ENCODE measurements at regions not wholly inside any gene's neighbourhood (a gene's known extent, or its start where the extent isn't known, plus 50 kb on each side); places are given as distances from the start of the nearest gene placed in this dataset.

DNA sequence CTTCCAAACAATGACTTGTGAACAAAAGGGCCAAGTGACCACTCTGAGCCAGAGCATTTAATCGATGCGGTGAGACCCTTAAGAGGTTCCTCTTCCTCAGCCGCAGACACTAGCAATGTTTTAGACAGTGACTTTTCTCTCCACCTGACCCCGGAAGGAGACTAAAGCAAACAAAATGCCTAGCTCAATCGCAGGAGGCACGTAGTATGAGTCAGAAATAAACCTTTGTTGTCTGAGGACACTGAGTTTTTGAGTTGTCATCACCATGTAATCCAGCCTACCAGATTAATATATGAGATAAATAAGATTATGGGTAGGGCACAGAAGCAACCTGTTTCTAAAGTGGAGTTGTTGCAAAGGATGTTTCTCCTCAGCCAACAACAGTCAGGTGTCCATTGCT lies 326.2 kb upstream of the DUSP10 start:
- DNase-seq (ENCODE audit: low spot score) (no peak), ATAC-seq (ENCODE audit: low FRiP score) (no peak)
- TF ChIP-seq, protein P1, sequence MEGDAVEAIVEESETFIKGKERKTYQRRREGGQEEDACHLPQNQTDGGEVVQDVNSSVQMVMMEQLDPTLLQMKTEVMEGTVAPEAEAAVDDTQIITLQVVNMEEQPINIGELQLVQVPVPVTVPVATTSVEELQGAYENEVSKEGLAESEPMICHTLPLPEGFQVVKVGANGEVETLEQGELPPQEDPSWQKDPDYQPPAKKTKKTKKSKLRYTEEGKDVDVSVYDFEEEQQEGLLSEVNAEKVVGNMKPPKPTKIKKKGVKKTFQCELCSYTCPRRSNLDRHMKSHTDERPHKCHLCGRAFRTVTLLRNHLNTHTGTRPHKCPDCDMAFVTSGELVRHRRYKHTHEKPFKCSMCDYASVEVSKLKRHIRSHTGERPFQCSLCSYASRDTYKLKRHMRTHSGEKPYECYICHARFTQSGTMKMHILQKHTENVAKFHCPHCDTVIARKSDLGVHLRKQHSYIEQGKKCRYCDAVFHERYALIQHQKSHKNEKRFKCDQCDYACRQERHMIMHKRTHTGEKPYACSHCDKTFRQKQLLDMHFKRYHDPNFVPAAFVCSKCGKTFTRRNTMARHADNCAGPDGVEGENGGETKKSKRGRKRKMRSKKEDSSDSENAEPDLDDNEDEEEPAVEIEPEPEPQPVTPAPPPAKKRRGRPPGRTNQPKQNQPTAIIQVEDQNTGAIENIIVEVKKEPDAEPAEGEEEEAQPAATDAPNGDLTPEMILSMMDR (IDR thresholded peaks at IDR 0.05) = no peak

DNA sequence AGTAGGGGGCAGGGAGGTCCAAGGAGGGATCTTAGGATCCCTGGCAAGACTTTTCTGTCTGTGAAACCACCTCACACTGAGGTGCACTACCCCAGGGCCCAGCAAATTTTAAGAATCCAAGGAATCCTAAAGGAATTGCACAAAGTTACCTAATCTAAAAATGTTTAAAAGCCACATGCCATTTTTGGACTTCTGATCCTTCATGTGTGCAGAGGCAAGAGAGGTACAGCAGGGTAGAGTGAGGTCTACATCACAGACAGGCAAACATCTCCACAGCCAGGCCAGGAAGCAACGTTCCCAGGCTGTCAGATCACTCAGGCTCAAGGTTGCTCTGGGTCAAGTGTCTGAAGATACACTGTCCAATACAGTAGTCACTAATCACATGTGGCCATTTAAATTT lies 324.6 kb upstream of the DUSP10 start:
- ATAC-seq (ENCODE audit: low FRiP score) = no peak

GRCh38 chr1:222065234-222065633 lies 323.3 kb upstream of the DUSP10 start:
- ATAC-seq (ENCODE audit: low FRiP score) (no peak), DNase-seq (ENCODE audit: low spot score) (no peak)
- TF ChIP-seq, protein P1 (IDR thresholded peaks at IDR 0.05) = no peak

More for the DNA sequence above, 324.6 kb upstream of the DUSP10 start:
- DNase-seq (ENCODE audit: low spot score) = no peak
- TF ChIP-seq, protein P1 (IDR thresholded peaks at IDR 0.05) = no peak

DNA sequence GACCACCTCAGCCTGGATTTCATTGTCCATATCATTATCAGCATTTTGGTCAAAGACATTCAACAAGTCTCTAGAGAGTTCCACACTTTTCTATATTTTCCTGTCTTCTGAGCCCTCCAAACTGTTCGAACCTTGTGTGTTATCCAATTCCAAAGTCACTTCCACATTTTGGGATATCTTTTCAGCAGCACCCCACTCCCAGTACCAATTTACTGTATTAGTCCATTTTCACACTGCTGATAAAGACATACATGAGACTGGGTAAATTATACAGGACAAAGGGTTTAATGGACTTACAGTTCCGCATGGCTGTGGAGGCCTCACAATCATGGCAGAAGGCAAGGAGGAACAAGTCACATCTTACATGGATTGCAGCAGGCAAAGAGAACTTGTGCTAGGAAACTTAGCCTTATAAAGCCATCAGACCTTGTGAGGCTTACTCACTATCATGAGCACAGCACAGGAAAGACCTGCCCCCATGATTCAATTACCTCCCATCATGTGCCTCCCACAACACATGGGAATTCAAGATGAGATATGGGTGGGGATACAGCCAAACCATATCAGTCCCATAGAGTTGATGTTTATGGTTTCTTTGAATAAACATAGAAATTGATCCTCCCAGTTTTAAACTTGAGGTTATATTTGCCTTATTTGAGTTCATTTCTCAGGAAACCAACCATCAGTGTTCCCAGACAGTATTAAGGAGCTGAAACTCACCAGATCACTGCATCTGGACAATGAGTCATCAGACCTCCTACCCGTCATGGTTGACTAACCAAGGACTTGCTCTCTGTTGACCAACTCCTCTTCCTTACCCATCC lies 322.7 kb upstream of the DUSP10 start:
- DNase-seq (ENCODE audit: low spot score) = no peak
- ATAC-seq (ENCODE audit: low FRiP score) = no peak
- TF ChIP-seq, protein P1 (IDR thresholded peaks at IDR 0.05) = no peak

GRCh38 chr1:222062640-222063039 lies 320.8 kb upstream of the DUSP10 start:
- TF ChIP-seq, protein P1 (IDR thresholded peaks at IDR 0.05) = no peak
- DNase-seq (ENCODE audit: low spot score) (no peak), ATAC-seq (ENCODE audit: low FRiP score) (no peak)

DNA sequence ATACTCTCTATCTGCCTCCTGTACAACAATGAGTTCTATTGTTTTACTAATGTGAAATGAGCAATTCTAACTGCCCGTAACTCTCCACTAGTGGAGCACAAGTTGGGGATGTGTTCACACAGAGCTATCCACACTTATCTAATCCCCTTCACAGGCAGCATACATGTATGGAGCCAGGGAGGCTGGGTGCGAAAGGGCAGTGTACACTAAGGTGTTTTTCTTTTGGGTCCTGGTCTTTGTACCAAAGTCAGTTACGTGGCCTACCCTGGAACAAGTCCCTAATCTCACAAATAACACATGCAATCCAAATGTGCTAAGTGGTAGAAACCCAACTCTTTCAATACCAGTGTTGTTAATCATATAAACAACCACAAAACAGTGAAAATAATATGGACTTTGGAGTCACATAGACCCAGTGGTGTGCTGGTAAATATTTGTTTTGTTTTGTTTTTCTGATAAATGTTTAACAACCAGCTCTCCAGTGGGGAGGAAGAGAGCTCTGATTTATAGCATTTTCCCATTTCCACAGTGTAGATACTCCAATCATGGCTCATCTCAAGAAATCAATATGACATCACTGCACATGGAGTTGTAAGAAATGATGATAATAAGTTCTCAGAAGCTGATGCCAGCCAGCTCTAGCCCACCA lies 319.9 kb upstream of the DUSP10 start:
- TF ChIP-seq, protein P1 (IDR thresholded peaks at IDR 0.05) = no peak
- DNase-seq (ENCODE audit: low spot score) (no peak), ATAC-seq (ENCODE audit: low FRiP score) (no peak)

Data from omental fat pad (tissue), 3 donors.